Liver (tissue), 8 donors: ENCODE measurements at regions not wholly inside any gene's neighbourhood (a gene's known extent, or its start where the extent isn't known, plus 50 kb on each side); places are given as distances from the start of the nearest gene placed in this dataset.

Source experiments
- DNase-seq: peaks from one replicate; pipeline ENCODE4 v3.0.0-alpha.2; 2017; ENCODE audit warnings: low spot score
- H3K27ac ChIP-seq, 2 donors: one replicate each; pipeline ENCODE4 v1.7.0; 2013; ENCODE audit warnings: inconsistent platforms in 2 of 2, low read length in 2 of 2, control low read depth in 1 of 2, low read depth in 1 of 2, mild to moderate bottlenecking in 1 of 2
- H3K27me3 ChIP-seq, 4 donors: one replicate each; pipeline versions ENCODE4 v1.6.1 to v1.7.0; 2013; ENCODE audit warnings: low read length in 3 of 4, inconsistent platforms in 1 of 4, mild to moderate bottlenecking in 1 of 4, moderate library complexity in 1 of 4; ENCODE audit not compliant: control insufficient read depth in 4 of 4, insufficient read depth in 4 of 4
- H3K36me3 ChIP-seq, 4 donors: one replicate each; pipeline versions ENCODE4 v1.6.1 to v1.7.0; 2013; ENCODE audit warnings: low read length in 3 of 4, mild to moderate bottlenecking in 3 of 4, low read depth in 1 of 4, moderate library complexity in 1 of 4; ENCODE audit not compliant: control insufficient read depth in 4 of 4, insufficient read depth in 3 of 4
- H3K4me1 ChIP-seq, 4 donors: one replicate each; pipeline versions ENCODE4 v1.6.1 to v1.7.0; 2013; ENCODE audit warnings: low read length in 3 of 4, mild to moderate bottlenecking in 3 of 4, moderate library complexity in 1 of 4; ENCODE audit not compliant: control insufficient read depth in 4 of 4, insufficient read depth in 4 of 4
- H3K4me3 ChIP-seq, 3 donors: one replicate each; pipeline versions ENCODE4 v1.6.1 to v1.7.0; 2013; ENCODE audit warnings: low read length in 3 of 3, control low read depth in 1 of 3, low read depth in 1 of 3, mild to moderate bottlenecking in 1 of 3
- H3K9ac ChIP-seq, 2 donors: one replicate each; pipeline ENCODE4 v1.7.0; 2013; ENCODE audit warnings: low read length in 2 of 2, mild to moderate bottlenecking in 2 of 2, moderate library complexity in 2 of 2, control low read depth in 1 of 2, low read depth in 1 of 2
- H3K9me3 ChIP-seq, 4 donors: one replicate each; pipeline versions ENCODE4 v1.6.1 to v1.7.0; 2013; ENCODE audit warnings: low read length in 3 of 4; ENCODE audit not compliant: control insufficient read depth in 4 of 4
- ATF3 ChIP-seq: IDR thresholded peaks from 2 replicates; pipeline ENCODE4 v1.6.1; 2016; ENCODE audit warnings: antibody characterized with exemption
- CTCF ChIP-seq: fragments of 150-350 bp; IDR thresholded peaks from 2 replicates; pipeline ENCODE4 v1.5.1; 2017; ENCODE audit warnings: improper control_type of control experiment, low read depth, low read length; ENCODE audit not compliant: missing input control
- EGR1 ChIP-seq, 2 donors: IDR thresholded peaks; 2 replicates each; pipeline ENCODE4 v1.6.1; 2016 to 2018; ENCODE audit warnings: antibody characterized with exemption in 2 of 2, low read depth in 2 of 2
- FOXA1 ChIP-seq: IDR thresholded peaks from 2 replicates; pipeline ENCODE4 v1.6.1; 2016; ENCODE audit warnings: antibody characterized with exemption
- FOXA2 ChIP-seq: IDR thresholded peaks from 2 replicates; pipeline ENCODE4 v1.6.1; 2016; ENCODE audit warnings: antibody characterized with exemption
- GABPA ChIP-seq, 2 donors: IDR thresholded peaks in 1 of 2; conservative IDR thresholded peaks in 1 of 2; 2 replicates each; pipeline ENCODE4 v1.6.1; 2016; ENCODE audit warnings: antibody characterized with exemption in 2 of 2, mild to moderate bottlenecking in 1 of 2, moderate library complexity in 1 of 2
- HNF4A ChIP-seq, 2 donors: conservative IDR thresholded peaks; 2 replicates each; pipeline ENCODE4 v1.6.1; 2016; ENCODE audit warnings: antibody characterized with exemption in 2 of 2, mild to moderate bottlenecking in 2 of 2
- HNF4G ChIP-seq: IDR thresholded peaks from 2 replicates; pipeline ENCODE4 v1.6.1; 2016; ENCODE audit warnings: antibody characterized with exemption
- JUND ChIP-seq, 2 donors: IDR thresholded peaks; 2 replicates each; pipeline ENCODE4 v1.6.1; 2016; ENCODE audit warnings: antibody characterized with exemption in 2 of 2
- MAX ChIP-seq: IDR thresholded peaks from 2 replicates; pipeline ENCODE4 v1.6.1; 2016; ENCODE audit warnings: antibody characterized with exemption
- NR2F2 ChIP-seq: IDR thresholded peaks from 2 replicates; pipeline ENCODE4 v1.6.1; 2016; ENCODE audit warnings: antibody characterized with exemption
- RAD21 ChIP-seq, 2 donors: IDR thresholded peaks; 2 replicates each; pipeline ENCODE4 v1.6.1; 2016; ENCODE audit warnings: antibody characterized with exemption in 2 of 2, mild to moderate bottlenecking in 2 of 2
- REST ChIP-seq: IDR thresholded peaks from 2 replicates; pipeline ENCODE4 v1.6.1; 2016; ENCODE audit warnings: antibody characterized with exemption, mild to moderate bottlenecking
- RXRA ChIP-seq, 2 donors: IDR thresholded peaks; 2 replicates each; pipeline ENCODE4 v1.6.1; 2017 to 2018; ENCODE audit warnings: antibody characterized with exemption in 2 of 2, mild to moderate bottlenecking in 1 of 2
- SP1 ChIP-seq: IDR thresholded peaks from 2 replicates; pipeline ENCODE4 v1.6.1; 2018; ENCODE audit warnings: antibody characterized with exemption, mild to moderate bottlenecking
- TAF1 ChIP-seq: conservative IDR thresholded peaks from 2 replicates; pipeline ENCODE4 v1.6.1; 2016; ENCODE audit warnings: antibody characterized with exemption, mild to moderate bottlenecking
- YY1 ChIP-seq: IDR thresholded peaks from 2 replicates; pipeline ENCODE4 v1.6.1; 2016; ENCODE audit warnings: antibody characterized with exemption, mild to moderate bottlenecking
- ZBTB33 ChIP-seq: IDR thresholded peaks from 2 replicates; pipeline ENCODE4 v1.6.1; 2016; ENCODE audit warnings: antibody characterized with exemption
- WGBS: extraction: QIAGEN DNeasy Blood & Tissue Kit; methylation state at CpG from one replicate; pipeline ENCODE4 v1.1.7; 2013; 5-methylcytosine and 5-hydroxymethylcytosine counted together
- donor health status: healthy.
- donor health status: healthy.
- donor health status: healthy.
- donor health status: healthy.
- donor health status: healthy.

- no peaks in the 10 kb centered on the region for H3K27me3 ChIP-seq
- 85% methylated on average over 5 of the region's 5 CpGs for WGBS
- TF ChIP-seq RXRA (IDR thresholded peaks at IDR 0.05): no peak
- no peak for TF ChIP-seq HNF4G
- TF ChIP-seq JUND (IDR thresholded peaks at IDR 0.05): no peak
- TF ChIP-seq YY1: no peak
- no peak for TF ChIP-seq RAD21 (IDR thresholded peaks at IDR 0.05)
- no peak for TF ChIP-seq FOXA1
- no peak for TF ChIP-seq ZBTB33
- no peaks in the 10 kb centered on the region for H3K9me3 ChIP-seq
- no peak for DNase-seq
- H3K27ac ChIP-seq: no peak overlapping the region
- H3K36me3 ChIP-seq: no peaks in the 10 kb centered on the region
- H3K4me3 ChIP-seq: no peak overlapping the region
- no peak overlapping the region for H3K9ac ChIP-seq
- peaks cover 0 to 11% (median 6%) of the 10 kb centered on the region in 4 donors for H3K4me1 ChIP-seq
Measured at GRCh38 chr21:43321111-43321510, 105.8 kb downstream of the SIK1 start.

GRCh38 chr21:43320526-43320925 is 106.4 kb downstream of the SIK1 start:
- H3K4me1 ChIP-seq: peaks cover 0 to 11% (median 6%) of the 10 kb centered on the region in 4 donors
- no peaks in the 10 kb centered on the region for H3K36me3 ChIP-seq
- no peaks in the 10 kb centered on the region for H3K27me3 ChIP-seq
- H3K9me3 ChIP-seq: no peaks in the 10 kb centered on the region
- no peak overlapping the region for H3K27ac ChIP-seq
- 96% methylated on average over 5 of the region's 5 CpGs for WGBS
- TF ChIP-seq REST (no peak), SP1 (no peak), YY1 (no peak), FOXA2 (no peak), NR2F2 (no peak), JUND (IDR thresholded peaks at IDR 0.05) (no peak), GABPA (IDR thresholded peaks at IDR 0.05 in 1 of 2, conservative IDR thresholded peaks at IDR 0.05 in 1 of 2) (no peak), EGR1 (IDR thresholded peaks at IDR 0.05; ENCODE audit: low read depth in 2 of 2) (no peak), FOXA1 (no peak), RAD21 (IDR thresholded peaks at IDR 0.05) (no peak), TAF1 (no peak), MAX (no peak), RXRA (IDR thresholded peaks at IDR 0.05) (no peak), ZBTB33 (no peak), HNF4G (no peak), ATF3 (no peak), CTCF (no peak), HNF4A (conservative IDR thresholded peaks at IDR 0.05) (no peak)
- no peak overlapping the region for H3K9ac ChIP-seq
- no peak overlapping the region for H3K4me3 ChIP-seq
- DNase-seq: no peak
